ENCODE measurements at regions not wholly inside any gene's neighbourhood (a gene's known extent, or its start where the extent isn't known, plus 50 kb on each side); places are given as distances from the start of the nearest gene placed in this dataset.

- TF ChIP-seq CTCF (IDR thresholded peaks at IDR 0.05; ENCODE audit: borderline replicate concordance, extremely low read depth, low read length, poor library complexity, severe bottlenecking) (no peak), EZH2 (IDR thresholded peaks at IDR 0.05; ENCODE audit: borderline replicate concordance, low read depth, low read length, severe bottlenecking) (no peak)
Observed at GRCh38 chr4:123182289-123182688, 214.3 kb upstream of the SPRY1 start.
